ENCODE measurements at regions not wholly inside any gene's neighbourhood (a gene's known extent, or its start where the extent isn't known, plus 50 kb on each side); places are given as distances from the start of the nearest gene placed in this dataset.

GRCh38 chr2:234853729-234854128, 98.1 kb upstream of the SH3BP4 start:
- Histone ChIP-seq H4K91ac (ENCODE audit: low read depth, low read length) (no peak overlapping the region), H3K27me3 (ENCODE audit: insufficient read depth, low read length) (no peaks in the 10 kb centered on the region), H4K8ac (ENCODE audit: low read depth, low read length) (no peak overlapping the region), H2BK120ac (ENCODE audit: insufficient read depth, low read length, poor library complexity) (no peak overlapping the region), H3K79me2 (ENCODE audit: control insufficient read depth, insufficient read depth, low read length, poor library complexity) (no peaks in the 10 kb centered on the region), H3K27ac (ENCODE audit: low read depth, low read length) (no peak overlapping the region), H3K4me3 (ENCODE audit: low read depth, low read length) (no peak overlapping the region), H2AFZ (ENCODE audit: insufficient read depth, low read length, poor library complexity) (no peak overlapping the region), H3K4me1 (ENCODE audit: control insufficient read depth in 1 of 2, insufficient read depth in 2 of 2, low read length in 2 of 2) (peaks cover 6 to 9% of the 10 kb centered on the region in 2 experiments), H2AK5ac (ENCODE audit: low read length) (no peak overlapping the region), H3K9ac (ENCODE audit: low read length) (no peak overlapping the region), H3K23ac (ENCODE audit: low read length) (no peak overlapping the region), H3K4ac (ENCODE audit: low read depth, low read length) (no peak overlapping the region), H4K12ac (ENCODE audit: low read depth, low read length) (no peak overlapping the region), H3K79me1 (ENCODE audit: low read length) (peaks cover 5% of the 10 kb centered on the region), H2BK5ac (ENCODE audit: low read depth, low read length, poor library complexity) (no peak overlapping the region), H3K36me3 (ENCODE audit: control insufficient read depth in 1 of 2, insufficient read depth in 2 of 2, low read length in 2 of 2) (no peaks in the 10 kb centered on the region), H3K4me2 (ENCODE audit: low read length) (no peak overlapping the region), H2BK12ac (ENCODE audit: low read length) (no peak overlapping the region), H3K14ac (ENCODE audit: low read length) (no peak overlapping the region), H3K18ac (ENCODE audit: low read length) (no peak overlapping the region), H3K9me3 (ENCODE audit: insufficient read depth, low read depth, low read length) (no peaks in the 10 kb centered on the region)
- no CpG with 5 or more reads among the region's 2 CpGs for WGBS (ENCODE audit: extremely low coverage, insufficient coverage, insufficient read length)
- no peak for DNase-seq

- no peak overlapping the region for H3K14ac ChIP-seq (ENCODE audit: low read length)
- no peak overlapping the region for H2AK5ac ChIP-seq (ENCODE audit: low read length)
- H3K4me1 ChIP-seq (ENCODE audit: control insufficient read depth in 1 of 2, insufficient read depth in 2 of 2, low read length in 2 of 2), result peaks cover 6% of the 10 kb centered on the region in 2 experiments
- WGBS (ENCODE audit: extremely low coverage, insufficient coverage, insufficient read length), result no CpG with 5 or more reads among the region's 5 CpGs
- no peak overlapping the region for H4K8ac ChIP-seq (ENCODE audit: low read depth, low read length)
- no peak overlapping the region for H3K27ac ChIP-seq (ENCODE audit: low read depth, low read length)
- H3K4ac ChIP-seq (ENCODE audit: low read depth, low read length), result no peak overlapping the region
- peaks cover 5% of the 10 kb centered on the region for H3K79me1 ChIP-seq (ENCODE audit: low read length)
- H2AFZ ChIP-seq (ENCODE audit: insufficient read depth, low read length, poor library complexity), result no peak overlapping the region
- H3K9ac ChIP-seq (ENCODE audit: low read length), result no peak overlapping the region
- H3K4me2 ChIP-seq (ENCODE audit: low read length), result no peak overlapping the region
- H3K18ac ChIP-seq (ENCODE audit: low read length), result no peak overlapping the region
- H3K23ac ChIP-seq (ENCODE audit: low read length), result no peak overlapping the region
- H3K4me3 ChIP-seq (ENCODE audit: low read depth, low read length), result no peak overlapping the region
- H2BK12ac ChIP-seq (ENCODE audit: low read length), result no peak overlapping the region
- H4K91ac ChIP-seq (ENCODE audit: low read depth, low read length), result no peak overlapping the region
- DNase-seq, result no peak
- H2BK5ac ChIP-seq (ENCODE audit: low read depth, low read length, poor library complexity), result no peak overlapping the region
- no peaks in the 10 kb centered on the region for H3K36me3 ChIP-seq (ENCODE audit: control insufficient read depth in 1 of 2, insufficient read depth in 2 of 2, low read length in 2 of 2)
- H2BK120ac ChIP-seq (ENCODE audit: insufficient read depth, low read length, poor library complexity), result no peak overlapping the region
- H3K79me2 ChIP-seq (ENCODE audit: control insufficient read depth, insufficient read depth, low read length, poor library complexity), result no peaks in the 10 kb centered on the region
- H3K9me3 ChIP-seq (ENCODE audit: insufficient read depth, low read depth, low read length), result no peaks in the 10 kb centered on the region
- no peaks in the 10 kb centered on the region for H3K27me3 ChIP-seq (ENCODE audit: insufficient read depth, low read length)
- no peak overlapping the region for H4K12ac ChIP-seq (ENCODE audit: low read depth, low read length)
Measured at GRCh38 chr2:234852941-234853340, 98.9 kb upstream of the SH3BP4 start.

DNA sequence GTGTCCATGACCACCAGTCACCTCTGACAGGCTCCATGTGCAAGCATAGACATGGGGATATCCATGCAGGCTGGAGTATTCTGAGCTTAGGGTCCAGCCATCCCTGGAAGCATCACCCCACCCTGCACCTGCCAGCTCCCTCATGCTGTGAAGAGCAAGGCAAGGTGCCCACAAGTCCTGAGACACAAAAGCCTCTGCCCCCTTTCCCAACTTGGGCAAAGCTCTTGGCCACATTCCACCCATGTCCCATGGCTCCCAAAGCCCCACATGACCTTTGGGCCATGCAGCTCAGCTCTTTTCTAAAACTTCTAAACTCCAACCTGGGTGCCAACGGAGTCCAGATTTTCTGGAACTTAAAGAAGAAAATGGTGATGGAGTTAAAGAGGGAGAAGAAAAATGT, 99.8 kb upstream of the SH3BP4 start:
- WGBS (ENCODE audit: extremely low coverage, insufficient coverage, insufficient read length), result no CpG with 5 or more reads among the region's 1 CpG
- H3K4ac ChIP-seq (ENCODE audit: low read depth, low read length), result no peak overlapping the region
- H4K91ac ChIP-seq (ENCODE audit: low read depth, low read length), result no peak overlapping the region
- no peak overlapping the region for H3K14ac ChIP-seq (ENCODE audit: low read length)
- H3K23ac ChIP-seq (ENCODE audit: low read length), result no peak overlapping the region
- H3K4me2 ChIP-seq (ENCODE audit: low read length), result no peak overlapping the region
- H4K8ac ChIP-seq (ENCODE audit: low read depth, low read length), result no peak overlapping the region
- H3K27me3 ChIP-seq (ENCODE audit: insufficient read depth, low read length), result no peaks in the 10 kb centered on the region
- DNase-seq, result no peak
- no peak overlapping the region for H3K4me3 ChIP-seq (ENCODE audit: low read depth, low read length)
- peaks cover 4 to 7% of the 10 kb centered on the region in 2 experiments for H3K4me1 ChIP-seq (ENCODE audit: control insufficient read depth in 1 of 2, insufficient read depth in 2 of 2, low read length in 2 of 2)
- no peaks in the 10 kb centered on the region for H3K79me1 ChIP-seq (ENCODE audit: low read length)
- H3K9me3 ChIP-seq (ENCODE audit: insufficient read depth, low read depth, low read length), result no peaks in the 10 kb centered on the region
- H3K79me2 ChIP-seq (ENCODE audit: control insufficient read depth, insufficient read depth, low read length, poor library complexity), result no peaks in the 10 kb centered on the region
- no peak overlapping the region for H3K27ac ChIP-seq (ENCODE audit: low read depth, low read length)
- no peak overlapping the region for H3K9ac ChIP-seq (ENCODE audit: low read length)
- H4K12ac ChIP-seq (ENCODE audit: low read depth, low read length), result no peak overlapping the region
- no peak overlapping the region for H2BK5ac ChIP-seq (ENCODE audit: low read depth, low read length, poor library complexity)
- H3K18ac ChIP-seq (ENCODE audit: low read length), result no peak overlapping the region
- H2BK12ac ChIP-seq (ENCODE audit: low read length), result no peak overlapping the region
- H2AK5ac ChIP-seq (ENCODE audit: low read length), result no peak overlapping the region
- H2AFZ ChIP-seq (ENCODE audit: insufficient read depth, low read length, poor library complexity), result no peak overlapping the region
- H3K36me3 ChIP-seq (ENCODE audit: control insufficient read depth in 1 of 2, insufficient read depth in 2 of 2, low read length in 2 of 2), result no peaks in the 10 kb centered on the region
- H2BK120ac ChIP-seq (ENCODE audit: insufficient read depth, low read length, poor library complexity), result no peak overlapping the region

GRCh38 chr2:234851451-234851850, 100.4 kb upstream of the SH3BP4 start:
- H3K4me3 ChIP-seq (ENCODE audit: low read depth, low read length), result no peak overlapping the region
- H3K4me1 ChIP-seq (ENCODE audit: control insufficient read depth in 1 of 2, insufficient read depth in 2 of 2, low read length in 2 of 2), result peaks cover 7 to 12% of the 10 kb centered on the region in 2 experiments
- WGBS (ENCODE audit: extremely low coverage, insufficient coverage, insufficient read length), result no CpG with 5 or more reads among the region's 5 CpGs
- H2AFZ ChIP-seq (ENCODE audit: insufficient read depth, low read length, poor library complexity), result no peak overlapping the region
- no peak overlapping the region for H3K18ac ChIP-seq (ENCODE audit: low read length)
- H3K27ac ChIP-seq (ENCODE audit: low read depth, low read length), result no peak overlapping the region
- no peaks in the 10 kb centered on the region for H3K36me3 ChIP-seq (ENCODE audit: control insufficient read depth in 1 of 2, insufficient read depth in 2 of 2, low read length in 2 of 2)
- no peak for DNase-seq
- no peak overlapping the region for H4K12ac ChIP-seq (ENCODE audit: low read depth, low read length)
- H3K4ac ChIP-seq (ENCODE audit: low read depth, low read length), result no peak overlapping the region
- no peak overlapping the region for H2BK12ac ChIP-seq (ENCODE audit: low read length)
- no peaks in the 10 kb centered on the region for H3K9me3 ChIP-seq (ENCODE audit: insufficient read depth, low read depth, low read length)
- H2BK5ac ChIP-seq (ENCODE audit: low read depth, low read length, poor library complexity), result no peak overlapping the region
- no peak overlapping the region for H4K8ac ChIP-seq (ENCODE audit: low read depth, low read length)
- no peak overlapping the region for H3K14ac ChIP-seq (ENCODE audit: low read length)
- no peaks in the 10 kb centered on the region for H3K27me3 ChIP-seq (ENCODE audit: insufficient read depth, low read length)
- peaks cover 5% of the 10 kb centered on the region for H3K79me1 ChIP-seq (ENCODE audit: low read length)
- no peak overlapping the region for H3K23ac ChIP-seq (ENCODE audit: low read length)
- H3K9ac ChIP-seq (ENCODE audit: low read length), result no peak overlapping the region
- no peak overlapping the region for H2BK120ac ChIP-seq (ENCODE audit: insufficient read depth, low read length, poor library complexity)
- no peak overlapping the region for H4K91ac ChIP-seq (ENCODE audit: low read depth, low read length)
- no peak overlapping the region for H3K4me2 ChIP-seq (ENCODE audit: low read length)
- no peaks in the 10 kb centered on the region for H3K79me2 ChIP-seq (ENCODE audit: control insufficient read depth, insufficient read depth, low read length, poor library complexity)
- H2AK5ac ChIP-seq (ENCODE audit: low read length), result no peak overlapping the region

Measured in trophoblast cell (in vitro differentiated cells and primary cell).